H1 (cell line): ENCODE measurements at regions not wholly inside any gene's neighbourhood (a gene's known extent, or its start where the extent isn't known, plus 50 kb on each side); places are given as distances from the start of the nearest gene placed in this dataset.

ENCODE experiments used
- CTCF ChIA-PET: fragments of 300-600 bp; sonication (Branson Sonifier 250); formaldehyde crosslinking; loops from one replicate; lab custom pipeline; 2021; ENCODE audit not compliant: partially characterized antibody; lab: Charles Lee
- POLR2A ChIA-PET: fragments of 300-600 bp; sonication (Branson Sonifier 250); formaldehyde crosslinking; loops from one replicate; lab custom pipeline; 2021; ENCODE audit warnings: inconsistent platforms; ENCODE audit not compliant: partially characterized antibody; lab: Charles Lee
- DNase-seq, 2 experiments: peaks; one replicate each; pipeline versions ENCODE4 v3.0.0 to v3.0.0-alpha.2; 2010 to 2022; ENCODE audit warnings: low spot score in 2 of 2, low read depth in 1 of 2, mixed read lengths in 1 of 2
- FAIRE-seq: peaks from 2 replicates; lab custom pipeline; 2011; peaks lifted over from hg19 to GRCh38; lab: Jason Lieb, UNC
- H2AFZ ChIP-seq: 2 replicates; pipeline ENCODE4 v1.8.1; 2012; ENCODE audit warnings: low read length, inconsistent platforms
- H2AK5ac ChIP-seq: 2 replicates; pipeline ENCODE4 v1.6.1; 2013; ENCODE audit warnings: low read depth, low read length
- H2BK120ac ChIP-seq: replicated peaks from 2 replicates; pipeline ENCODE3; 2013; ENCODE audit warnings: low read depth, low read length, inconsistent platforms
- H2BK12ac ChIP-seq: 2 replicates; pipeline ENCODE4 v1.6.1; 2013; ENCODE audit warnings: low read depth, low read length
- H2BK15ac ChIP-seq: 2 replicates; pipeline ENCODE4 v1.6.1; 2013; ENCODE audit warnings: low read length
- H2BK20ac ChIP-seq: 2 replicates; pipeline ENCODE4 v1.6.1; 2013; ENCODE audit warnings: low read length
- H2BK5ac ChIP-seq: 2 replicates; pipeline ENCODE4 v1.6.1; 2013; ENCODE audit warnings: low read depth, low read length
- H3K14ac ChIP-seq: 2 replicates; pipeline ENCODE4 v1.6.1; 2013; ENCODE audit warnings: inconsistent platforms; ENCODE audit not compliant: insufficient read length
- H3K18ac ChIP-seq: 2 replicates; pipeline ENCODE4 v1.6.1; 2013; ENCODE audit warnings: low read length; ENCODE audit errors: extremely low read depth
- H3K23ac ChIP-seq: 2 replicates; pipeline ENCODE4 v1.6.1; 2013; ENCODE audit warnings: inconsistent platforms; ENCODE audit not compliant: insufficient read length
- H3K23me2 ChIP-seq: 2 replicates; pipeline ENCODE4 v1.6.1; 2013; ENCODE audit warnings: low read depth, low read length
- H3K27ac ChIP-seq: 2 replicates; pipeline ENCODE4 v1.6.1; 2011; ENCODE audit warnings: low read depth, low read length, inconsistent platforms
- H3K27me3 ChIP-seq, 4 experiments: replicated peaks in 1 of 4; 1 replicate in 1 of 4; 2 replicates in 3 of 4; pipeline versions ENCODE4 v1.6.1 to v1.8.1; 2011 to 2013; ENCODE audit warnings: low read length in 3 of 4, mild to moderate bottlenecking in 3 of 4, inconsistent platforms in 2 of 4, mixed read lengths in 2 of 4, moderate library complexity in 1 of 4; ENCODE audit not compliant: control insufficient read depth in 3 of 4, insufficient read depth in 3 of 4; ENCODE audit errors: extremely low read depth in 1 of 4
- H3K36me3 ChIP-seq, 4 experiments: 2 replicates each; pipeline versions ENCODE4 v1.6.1 to v1.8.1; 2011 to 2013; ENCODE audit warnings: mild to moderate bottlenecking in 4 of 4, low read length in 3 of 4, moderate library complexity in 2 of 4, control low read depth in 1 of 4, inconsistent platforms in 1 of 4; ENCODE audit not compliant: insufficient read depth in 4 of 4, control insufficient read depth in 2 of 4
- H3K4ac ChIP-seq: replicated peaks from 2 replicates; pipeline ENCODE3; 2013; ENCODE audit warnings: low read length, low read depth, mixed read lengths, inconsistent platforms; ENCODE audit not compliant: insufficient read length
- H3K4me1 ChIP-seq, 4 experiments: replicated peaks in 1 of 4; 1 replicate in 1 of 4; 2 replicates in 3 of 4; pipeline versions ENCODE4 v1.6.1 to v1.8.1; 2011 to 2013; ENCODE audit warnings: low read length in 3 of 4, inconsistent platforms in 2 of 4, mixed read lengths in 1 of 4; ENCODE audit not compliant: insufficient read depth in 4 of 4, control insufficient read depth in 3 of 4
- H3K4me2 ChIP-seq, 2 experiments: 2 replicates each; pipeline versions ENCODE4 v1.6.1 to v1.8.1; 2011 to 2013; ENCODE audit warnings: low read depth in 2 of 2, low read length in 2 of 2, control low read depth in 1 of 2, inconsistent platforms in 1 of 2, mild to moderate bottlenecking in 1 of 2; ENCODE audit not compliant: insufficient read depth in 1 of 2
- H3K4me3 ChIP-seq, 4 experiments: fragments of 200-600, 300-600 bp in 1 of 4; sonication (generic), shearing (Covaris generic), sonication (Bioruptor Twin) in 1 of 4; 2 replicates each; pipeline versions ENCODE4 v1.5.1 to v1.8.1; 2011 to 2016; ENCODE audit warnings: low read length in 4 of 4, low read depth in 3 of 4, control low read depth in 2 of 4, inconsistent platforms in 2 of 4, mild to moderate bottlenecking in 2 of 4, mixed read lengths in 1 of 4, moderate library complexity in 1 of 4; ENCODE audit not compliant: insufficient read depth in 2 of 4; ENCODE audit errors: extremely low read depth in 1 of 4
- H3K56ac ChIP-seq: replicated peaks from 2 replicates; pipeline ENCODE3; 2013; ENCODE audit warnings: low read depth, mild to moderate bottlenecking, mixed read lengths, low read length, inconsistent platforms; ENCODE audit not compliant: insufficient read length
- H3K79me1 ChIP-seq: 2 replicates; pipeline ENCODE4 v1.6.1; 2013; ENCODE audit warnings: low read depth, low read length, control low read depth
- H3K79me2 ChIP-seq, 2 experiments: 2 replicates each; pipeline versions ENCODE4 v1.6.1 to v1.8.1; 2012 to 2013; ENCODE audit warnings: low read length in 2 of 2, mild to moderate bottlenecking in 2 of 2, inconsistent platforms in 1 of 2; ENCODE audit not compliant: insufficient read depth in 2 of 2, control insufficient read depth in 1 of 2
- H3K9ac ChIP-seq, 4 experiments: replicated peaks in 1 of 4; 1 replicate in 1 of 4; 2 replicates in 3 of 4; pipeline versions ENCODE4 v1.6.1 to v1.8.1; 2011 to 2013; ENCODE audit warnings: low read depth in 3 of 4, low read length in 3 of 4, control low read depth in 2 of 4, mild to moderate bottlenecking in 2 of 4, moderate library complexity in 2 of 4, inconsistent platforms in 1 of 4; ENCODE audit errors: extremely low read depth in 1 of 4
- H3K9me3 ChIP-seq, 2 experiments: 2 replicates each; pipeline versions ENCODE4 v1.6.1 to v1.8.1; 2012 to 2013; ENCODE audit warnings: mild to moderate bottlenecking in 2 of 2, moderate library complexity in 2 of 2, control low read depth in 1 of 2, inconsistent platforms in 1 of 2, low read depth in 1 of 2, low read length in 1 of 2, mixed read lengths in 1 of 2; ENCODE audit not compliant: insufficient read depth in 2 of 2
- H4K20me1 ChIP-seq, 2 experiments: replicated peaks in 1 of 2; 2 replicates each; pipeline versions ENCODE3 to v1.8.1; 2011 to 2013; ENCODE audit warnings: inconsistent platforms in 2 of 2, low read length in 2 of 2, mild to moderate bottlenecking in 1 of 2; ENCODE audit not compliant: insufficient read depth in 2 of 2, control insufficient read depth in 1 of 2
- H4K5ac ChIP-seq: 2 replicates; pipeline ENCODE4 v1.6.1; 2013; ENCODE audit warnings: low read length, low read depth, mixed read lengths, inconsistent platforms; ENCODE audit not compliant: insufficient read length
- H4K8ac ChIP-seq: 2 replicates; pipeline ENCODE4 v1.8.0; 2013; ENCODE audit warnings: mild to moderate bottlenecking, moderate library complexity, low read length, inconsistent platforms; ENCODE audit not compliant: insufficient read depth; ENCODE audit errors: extremely low read depth
- H4K91ac ChIP-seq: replicated peaks from 2 replicates; pipeline ENCODE3; 2013; ENCODE audit warnings: low read length, mixed read lengths, inconsistent platforms; ENCODE audit not compliant: insufficient read length
- CREB1 ChIP-seq: IDR thresholded peaks from 2 replicates; pipeline ENCODE4 v1.6.1; 2012; ENCODE audit warnings: inconsistent platforms
- CTBP2 ChIP-seq: IDR thresholded peaks from 2 replicates; pipeline ENCODE4 v1.7.0; 2011; ENCODE audit warnings: borderline replicate concordance, mild to moderate bottlenecking, moderate library complexity, mixed read lengths, low read length; ENCODE audit not compliant: insufficient read depth, insufficient read length
- JUND ChIP-seq: IDR thresholded peaks from 2 replicates; pipeline ENCODE4 v1.6.1; 2011; ENCODE audit warnings: mild to moderate bottlenecking, improper control_type of control experiment, low read length
- SIRT6 ChIP-seq: IDR thresholded peaks from one replicate; pipeline ENCODE4 v1.7.1; 2012; ENCODE audit warnings: low read length, inconsistent platforms
- SP2 ChIP-seq: IDR thresholded peaks from 2 replicates; pipeline ENCODE4 v1.6.1; 2012; ENCODE audit warnings: mild to moderate bottlenecking, low read length, inconsistent platforms
- TAF1 ChIP-seq: IDR thresholded peaks from 2 replicates; pipeline ENCODE4 v1.6.1; 2011; ENCODE audit warnings: mild to moderate bottlenecking, low read depth, low read length
- TBP ChIP-seq: IDR thresholded peaks from 2 replicates; pipeline ENCODE4 v1.6.1; 2011; ENCODE audit warnings: low read depth, low read length, improper control_type of control experiment
- WGBS, 2 experiments: shearing (Covaris generic) in 1 of 2; methylation state at CpG; one replicate each; pipeline versions ENCODE4 v1.1.6 to v1.1.7; 2013 to 2015; ENCODE audit warnings: low lambda C conversion rate in 2 of 2, mixed read lengths in 2 of 2, inconsistent platforms in 1 of 2, low coverage in 1 of 2, missing lambda C conversion rate in 1 of 2; ENCODE audit not compliant: insufficient replicate concordance in 2 of 2, insufficient coverage in 1 of 2, insufficient read length in 1 of 2; ENCODE audit errors: extremely low coverage in 1 of 2, missing lambda C conversion rate in 1 of 2; 5-methylcytosine and 5-hydroxymethylcytosine counted together
- TF ChIP-seq, protein P1 (sequence below): IDR thresholded peaks from 2 replicates; pipeline ENCODE4 v1.6.1; 2012; ENCODE audit warnings: inconsistent platforms

DNA sequence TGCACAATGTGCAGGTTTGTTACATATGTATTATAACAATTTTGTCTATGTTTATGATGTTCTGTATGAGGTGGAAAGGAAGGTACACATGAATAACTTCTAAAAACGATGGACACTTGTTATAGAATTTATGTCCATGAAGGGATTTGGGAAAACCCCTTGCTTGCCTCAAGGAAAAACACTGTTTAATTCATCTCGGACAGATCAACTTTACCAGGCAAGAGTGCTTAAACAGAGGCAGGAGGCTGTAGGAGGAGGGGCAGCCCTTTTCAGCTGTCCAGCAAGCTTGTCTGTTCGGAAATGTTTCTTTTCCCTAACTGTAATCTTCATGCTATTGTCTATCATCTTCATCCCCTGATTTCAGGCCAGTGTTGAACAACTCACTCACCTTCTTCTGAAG lies 200.9 kb downstream of the CDC14C start:
- POLR2A ChIA-PET = no interaction called here
- no peak overlapping the region for H3K27ac ChIP-seq

More for the DNA sequence above, 200.9 kb downstream of the CDC14C start:
- Histone ChIP-seq H4K91ac (no peak overlapping the region), H3K4me1 (peaks cover 0 to 4% (median 3%) of the 10 kb centered on the region in 4 experiments; a peak in 3 of 7 replicates), H3K56ac (no peak overlapping the region), H2BK15ac (no peak overlapping the region), H3K79me1 (no peaks in the 10 kb centered on the region), H3K9me3 (no peaks in the 10 kb centered on the region), H3K4ac (no peak overlapping the region), H3K18ac (no peak overlapping the region), H3K23ac (no peak overlapping the region), H2BK20ac (no peak overlapping the region), H3K27me3 (no peaks in the 10 kb centered on the region), H3K79me2 (no peaks in the 10 kb centered on the region), H2BK12ac (no peak overlapping the region), H4K8ac (no peak overlapping the region), H3K9ac (no peak overlapping the region), H3K36me3 (no peaks in the 10 kb centered on the region), H2BK120ac (no peak overlapping the region), H3K14ac (no peak overlapping the region), H2AFZ (0 out of 2 replicates have a peak overlapping the region, but pooled peaks have one; percentile 35), H3K23me2 (no peaks in the 10 kb centered on the region), H3K4me2 (no peak overlapping the region), H2BK5ac (no peak overlapping the region), H4K20me1 (no peaks in the 10 kb centered on the region), H3K4me3 (no peak overlapping the region), H2AK5ac (no peak overlapping the region), H4K5ac (no peak overlapping the region)
- TF ChIP-seq TBP (no peak), SP2 (no peak), TAF1 (no peak), SIRT6 (no peak), CTBP2 (no peak), CREB1 (no peak), JUND (no peak)
- TF ChIP-seq, protein P1, sequence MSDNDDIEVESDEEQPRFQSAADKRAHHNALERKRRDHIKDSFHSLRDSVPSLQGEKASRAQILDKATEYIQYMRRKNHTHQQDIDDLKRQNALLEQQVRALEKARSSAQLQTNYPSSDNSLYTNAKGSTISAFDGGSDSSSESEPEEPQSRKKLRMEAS = no peak
- 82% methylated on average over 3 of the region's 3 CpGs; no CpG with 5 or more reads in 1 of the 2 experiments for WGBS, 2 experiments
- no peak for DNase-seq
- CTCF ChIA-PET = interaction anchor here (0.7 kb wide), 1 partner anchor 1245 kb away, joined by 3 read pairs; no protein-coding TSS in a partner anchor
- no peak for FAIRE-seq
